ENCODE measurements at regions not wholly inside any gene's neighbourhood (a gene's known extent, or its start where the extent isn't known, plus 50 kb on each side); places are given as distances from the start of the nearest gene placed in this dataset.

DNA sequence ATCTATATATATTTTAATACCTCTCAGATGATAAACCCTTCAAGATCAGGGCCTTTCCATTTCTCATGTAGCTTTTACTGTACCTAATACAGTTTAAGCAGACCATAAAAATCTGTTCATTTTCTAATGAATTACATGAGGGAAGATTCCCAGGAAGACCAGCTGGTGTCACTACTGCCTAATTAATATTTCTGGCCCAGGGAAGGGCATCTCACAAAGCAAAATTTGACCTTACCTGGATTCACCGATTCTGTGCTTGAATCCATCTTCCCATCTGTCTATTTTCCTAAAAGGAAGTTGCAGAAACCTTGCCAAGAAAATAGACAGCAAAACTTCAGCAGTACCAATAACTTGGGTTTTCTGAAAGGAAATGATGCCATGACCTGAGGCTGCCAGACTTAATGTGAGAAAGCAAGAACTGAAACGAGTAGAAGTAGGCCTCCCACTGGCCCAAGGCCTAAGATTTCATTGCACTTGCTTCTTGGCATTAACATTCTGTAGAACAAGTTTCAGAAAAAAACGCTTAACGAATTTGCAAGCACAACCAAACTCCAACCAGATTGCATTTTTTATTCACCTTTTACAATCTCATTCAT lies 83.0 kb upstream of the GLIS3 start:
- ChIA-PET POLR2A (no interaction called here), CTCF (interaction anchor here (0.6 kb wide), 1 partner anchor 353 kb away, joined by 3 read pairs; no protein-coding TSS in a partner anchor)
- DNase-seq (ENCODE audit: extremely low spot score), result peak; percentile 17
- TF ChIP-seq HDGF (IDR thresholded peaks at IDR 0.05; ENCODE audit: borderline replicate concordance), result no peak

DNA sequence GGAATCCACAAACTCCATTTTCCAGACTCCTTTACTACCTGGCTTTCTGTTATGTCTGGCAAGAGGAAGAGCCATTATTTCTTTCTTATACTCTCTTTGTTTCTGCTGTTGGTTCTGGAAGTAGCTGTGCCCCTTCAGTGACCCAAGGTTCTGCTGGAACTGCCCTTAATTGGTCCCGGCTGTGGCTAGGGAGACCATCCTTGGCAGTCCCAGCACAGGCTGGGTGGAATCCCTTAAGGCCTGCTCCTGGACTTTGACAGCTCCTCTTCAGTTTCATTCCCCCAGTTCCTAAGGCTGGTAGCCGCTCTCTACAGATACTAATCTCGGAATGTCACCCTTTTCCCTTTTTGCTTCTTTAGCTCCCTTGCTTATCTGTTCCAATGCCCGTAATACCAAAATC lies 81.9 kb upstream of the GLIS3 start:
- ChIA-PET POLR2A (no interaction called here), CTCF (interaction anchor here (0.6 kb wide), 1 partner anchor 11 kb away, joined by 3 read pairs; no protein-coding TSS in a partner anchor)
- TF ChIP-seq SP1 (IDR thresholded peaks at IDR 0.05) (no peak), FOXA1 (IDR thresholded peaks at IDR 0.05) (no peak), CTBP1 (IDR thresholded peaks at IDR 0.05; ENCODE audit: borderline replicate concordance) (no peak), FOXK2 (IDR thresholded peaks at IDR 0.05) (no peak), TARDBP (IDR thresholded peaks at IDR 0.05) (no peak), NFRKB (IDR thresholded peaks at IDR 0.05) (no peak), BHLHE40 (IDR thresholded peaks at IDR 0.05; ENCODE audit: borderline replicate concordance) (no peak)
- TF ChIP-seq, protein P1, sequence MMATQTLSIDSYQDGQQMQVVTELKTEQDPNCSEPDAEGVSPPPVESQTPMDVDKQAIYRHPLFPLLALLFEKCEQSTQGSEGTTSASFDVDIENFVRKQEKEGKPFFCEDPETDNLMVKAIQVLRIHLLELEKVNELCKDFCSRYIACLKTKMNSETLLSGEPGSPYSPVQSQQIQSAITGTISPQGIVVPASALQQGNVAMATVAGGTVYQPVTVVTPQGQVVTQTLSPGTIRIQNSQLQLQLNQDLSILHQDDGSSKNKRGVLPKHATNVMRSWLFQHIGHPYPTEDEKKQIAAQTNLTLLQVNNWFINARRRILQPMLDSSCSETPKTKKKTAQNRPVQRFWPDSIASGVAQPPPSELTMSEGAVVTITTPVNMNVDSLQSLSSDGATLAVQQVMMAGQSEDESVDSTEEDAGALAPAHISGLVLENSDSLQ (IDR thresholded peaks at IDR 0.05), result no peak
- no peak for DNase-seq (ENCODE audit: extremely low spot score)

DNA sequence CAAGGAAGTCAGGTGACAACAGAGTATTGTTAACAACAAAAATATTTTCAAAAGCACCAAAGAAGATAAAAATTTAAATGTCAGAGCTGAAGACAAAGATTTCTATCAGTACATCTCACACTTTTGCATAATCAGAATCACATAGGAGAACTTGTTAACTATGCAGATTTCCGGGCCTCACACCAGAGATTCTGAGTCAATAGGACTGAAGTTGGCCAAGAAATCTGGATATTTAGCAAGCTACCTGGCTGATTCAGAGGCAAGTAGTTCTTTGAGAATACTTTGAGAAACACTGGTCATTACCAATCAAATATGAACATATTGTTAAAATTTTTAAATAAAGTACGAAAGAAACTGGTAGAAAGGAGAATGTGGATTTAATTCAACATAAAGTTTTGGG lies 80.5 kb upstream of the GLIS3 start:
- DNase-seq (ENCODE audit: extremely low spot score), result no peak
- ChIA-PET POLR2A (no interaction called here), CTCF (no interaction called here)
- TF ChIP-seq L3MBTL2 (conservative IDR thresholded peaks at IDR 0.05) (no peak), ELF4 (IDR thresholded peaks at IDR 0.05) (no peak), ARNT (IDR thresholded peaks at IDR 0.05) (no peak), LEF1 (IDR thresholded peaks at IDR 0.05; ENCODE audit: borderline replicate concordance) (no peak), BHLHE40 (IDR thresholded peaks at IDR 0.05; ENCODE audit: borderline replicate concordance) (no peak), FOXM1 (IDR thresholded peaks at IDR 0.05; ENCODE audit: borderline replicate concordance) (no peak), SP1 (IDR thresholded peaks at IDR 0.05) (no peak), CTBP1 (IDR thresholded peaks at IDR 0.05; ENCODE audit: borderline replicate concordance) (no peak), HDGF (IDR thresholded peaks at IDR 0.05; ENCODE audit: borderline replicate concordance) (no peak), FOXA1 (IDR thresholded peaks at IDR 0.05) (no peak), SUZ12 (IDR thresholded peaks at IDR 0.05) (no peak), NFRKB (IDR thresholded peaks at IDR 0.05) (no peak), FOXK2 (IDR thresholded peaks at IDR 0.05) (no peak), TARDBP (IDR thresholded peaks at IDR 0.05) (no peak), ZNF384 (IDR thresholded peaks at IDR 0.05) (no peak)
- TF ChIP-seq, protein P1 (IDR thresholded peaks at IDR 0.05), result no peak

DNA sequence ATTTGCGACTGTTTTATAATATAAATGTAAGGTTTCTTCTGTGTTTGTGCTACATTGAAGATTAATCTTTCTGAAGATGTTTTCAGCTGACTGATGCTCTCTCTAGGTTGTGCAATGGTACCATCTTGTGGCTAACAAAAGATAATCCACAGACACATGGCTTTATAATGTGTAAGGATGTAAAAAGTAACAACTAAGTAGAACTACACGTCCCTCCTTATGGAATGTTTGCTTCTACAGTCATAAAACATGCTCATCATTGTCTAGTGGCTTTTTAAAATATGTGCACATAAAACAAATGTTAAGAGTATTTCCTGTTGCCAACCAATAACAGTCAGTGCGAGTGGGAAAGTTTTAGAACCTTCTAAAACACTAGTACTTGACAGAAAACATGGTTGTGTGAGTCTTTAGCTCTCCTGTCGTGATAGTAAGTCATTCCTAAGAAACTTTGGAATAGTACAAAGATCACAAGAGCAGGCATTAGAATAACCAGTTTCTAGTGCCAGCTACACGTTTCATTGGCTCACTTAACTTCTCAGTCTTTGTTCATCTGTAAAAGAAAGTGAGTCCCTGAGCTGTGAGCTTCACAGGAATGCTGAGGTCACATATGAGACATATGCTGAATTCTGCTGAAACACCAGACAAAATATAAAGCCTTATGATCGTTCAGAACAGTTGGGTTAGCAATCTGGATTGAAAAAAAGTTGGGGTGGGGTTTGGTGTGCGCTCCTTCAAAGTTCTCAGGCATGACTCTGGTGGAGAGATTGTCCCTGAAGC lies 75.7 kb upstream of the GLIS3 start:
- peak; percentile 6 for DNase-seq (ENCODE audit: extremely low spot score)
- TF ChIP-seq, protein P1 (IDR thresholded peaks at IDR 0.05), result no peak
- TF ChIP-seq FOXM1 (IDR thresholded peaks at IDR 0.05; ENCODE audit: borderline replicate concordance) (no peak), SP1 (IDR thresholded peaks at IDR 0.05) (no peak), HDGF (IDR thresholded peaks at IDR 0.05; ENCODE audit: borderline replicate concordance) (no peak), NFRKB (IDR thresholded peaks at IDR 0.05) (no peak), ELF4 (IDR thresholded peaks at IDR 0.05) (no peak), CTBP1 (IDR thresholded peaks at IDR 0.05; ENCODE audit: borderline replicate concordance) (no peak), FOXA1 (IDR thresholded peaks at IDR 0.05) (no peak), ARNT (IDR thresholded peaks at IDR 0.05) (no peak), LEF1 (IDR thresholded peaks at IDR 0.05; ENCODE audit: borderline replicate concordance) (no peak)
- CTCF ChIA-PET, result no interaction called here
- POLR2A ChIA-PET, result no interaction called here

DNA sequence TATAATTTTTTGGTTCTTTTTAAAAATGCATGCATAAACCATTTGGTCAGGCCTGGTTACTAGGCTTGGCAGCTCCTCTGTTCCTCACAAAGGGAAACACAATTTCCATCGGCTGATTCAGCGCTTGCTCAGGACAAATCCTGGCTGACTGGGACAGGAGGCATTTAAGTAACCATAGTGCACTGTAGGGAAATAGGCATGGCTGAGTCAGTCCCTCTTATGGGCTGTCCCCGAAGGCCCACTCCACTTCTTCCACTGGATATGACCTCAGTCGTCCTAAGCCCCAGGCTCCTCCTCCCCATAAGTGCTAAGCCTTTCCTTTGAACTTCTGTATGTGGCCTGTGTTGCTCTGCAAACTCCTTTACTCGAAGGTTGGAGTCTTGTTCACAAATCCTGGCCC lies 71.2 kb upstream of the GLIS3 start:
- TF ChIP-seq HDGF (IDR thresholded peaks at IDR 0.05; ENCODE audit: borderline replicate concordance) (no peak), ZNF384 (IDR thresholded peaks at IDR 0.05) (no peak), FOXA1 (IDR thresholded peaks at IDR 0.05) (no peak), CTBP1 (IDR thresholded peaks at IDR 0.05; ENCODE audit: borderline replicate concordance) (no peak), TARDBP (IDR thresholded peaks at IDR 0.05) (no peak), L3MBTL2 (conservative IDR thresholded peaks at IDR 0.05) (no peak), SUZ12 (IDR thresholded peaks at IDR 0.05) (no peak), LEF1 (IDR thresholded peaks at IDR 0.05; ENCODE audit: borderline replicate concordance) (no peak), SP1 (IDR thresholded peaks at IDR 0.05) (no peak), FOXM1 (IDR thresholded peaks at IDR 0.05; ENCODE audit: borderline replicate concordance) (no peak), BHLHE40 (IDR thresholded peaks at IDR 0.05; ENCODE audit: borderline replicate concordance) (no peak), ELF4 (IDR thresholded peaks at IDR 0.05) (no peak), NFRKB (IDR thresholded peaks at IDR 0.05) (no peak), ARNT (IDR thresholded peaks at IDR 0.05) (no peak), FOXK2 (IDR thresholded peaks at IDR 0.05) (no peak)
- TF ChIP-seq, protein P1 (IDR thresholded peaks at IDR 0.05), result no peak
- no peak for DNase-seq (ENCODE audit: extremely low spot score)
- ChIA-PET CTCF (interaction anchor here (1.1 kb wide), 1 partner anchor 11 kb away, joined by 3 read pairs; no protein-coding TSS in a partner anchor), POLR2A (no interaction called here)
